ENCODE measurements at regions not wholly inside any gene's neighbourhood (a gene's known extent, or its start where the extent isn't known, plus 50 kb on each side); places are given as distances from the start of the nearest gene placed in this dataset.
"Not testable (repeated sequence)": the region's sequence is repeated elsewhere in the genome, so short reads cannot be mapped to it uniquely, and the experiment has no call there.

DNA sequence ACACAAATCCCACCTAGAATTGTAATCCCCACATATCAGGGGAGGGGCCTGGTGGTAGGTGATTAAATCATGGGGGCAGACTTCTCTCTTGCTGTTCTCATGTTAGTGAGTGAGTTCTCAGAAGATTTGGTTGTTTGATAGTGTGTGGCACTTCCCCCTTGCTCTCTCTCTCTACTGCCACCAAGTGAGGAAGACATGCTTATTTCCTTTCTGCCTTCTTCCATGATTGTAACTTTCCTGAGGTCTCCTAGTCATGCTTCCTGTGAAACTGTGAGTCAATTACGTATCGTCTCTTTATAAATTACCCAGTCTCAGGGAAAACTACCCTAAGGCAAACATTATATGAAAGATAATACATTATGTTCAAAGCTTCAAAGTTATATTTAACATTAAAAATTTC is 1297.5 kb upstream of the CITED2 start:
- DNase-seq (ENCODE audit: low read depth): no peak

DNA sequence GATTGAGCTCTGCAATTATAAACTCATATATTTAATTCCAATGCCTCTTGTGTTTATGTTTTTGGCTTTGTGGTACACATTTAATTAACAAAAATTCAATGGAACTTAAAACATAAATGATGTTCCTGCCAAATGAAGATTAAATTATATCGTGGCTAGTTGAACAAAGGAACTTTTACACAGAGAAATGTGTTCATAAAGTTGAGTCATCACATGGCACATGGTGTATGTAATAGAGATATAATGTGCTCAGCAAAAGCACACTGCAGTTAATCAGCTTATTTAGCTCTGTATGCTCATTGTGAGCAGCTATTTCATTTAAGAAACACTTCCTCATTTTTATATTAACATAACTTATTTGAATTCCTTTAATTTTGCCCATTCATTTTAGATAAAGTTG is 1295.6 kb upstream of the CITED2 start:
- DNase-seq (ENCODE audit: low read depth): no peak

DNA sequence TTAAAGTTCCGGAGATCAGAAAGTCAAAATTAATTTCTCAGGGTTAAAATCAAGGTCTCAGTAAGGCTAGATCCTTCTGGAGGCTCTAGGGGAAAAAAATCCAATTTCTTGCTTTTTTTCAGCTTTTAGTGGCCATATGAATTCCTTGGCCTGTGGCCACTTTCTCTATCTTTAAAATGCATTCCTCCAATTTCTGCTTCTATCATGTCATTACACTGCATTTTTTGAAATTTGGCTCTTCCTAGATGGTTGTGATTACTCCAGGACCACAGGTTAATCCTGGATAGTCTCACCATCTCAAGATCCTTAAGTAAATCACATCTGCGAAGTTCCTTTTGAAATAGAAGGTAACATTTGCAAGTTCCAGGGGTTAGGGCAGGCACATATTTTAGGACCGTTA is 1294.9 kb upstream of the CITED2 start:
- DNase-seq (ENCODE audit: low read depth): no peak

DNA sequence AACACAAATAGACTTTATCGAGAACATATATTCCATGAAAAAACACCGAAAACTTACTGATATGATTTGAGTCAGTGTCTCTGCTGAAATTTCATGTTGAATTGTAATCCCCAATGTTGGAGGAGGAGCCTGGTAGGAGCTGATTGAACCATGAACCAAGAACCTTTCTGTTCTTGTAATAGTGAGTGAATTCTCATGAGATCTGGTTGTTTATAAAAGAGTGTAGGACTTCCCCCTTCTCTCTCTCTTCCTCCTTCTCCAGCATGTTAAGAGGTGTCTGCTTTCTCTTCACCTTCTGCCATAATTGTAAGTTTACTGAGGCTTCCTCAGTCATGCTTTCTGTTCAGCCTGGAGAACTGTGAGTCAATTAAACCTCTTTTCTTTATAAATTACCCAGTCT is 1289.3 kb upstream of the CITED2 start:
- DNase-seq (ENCODE audit: low read depth): no peak

DNA sequence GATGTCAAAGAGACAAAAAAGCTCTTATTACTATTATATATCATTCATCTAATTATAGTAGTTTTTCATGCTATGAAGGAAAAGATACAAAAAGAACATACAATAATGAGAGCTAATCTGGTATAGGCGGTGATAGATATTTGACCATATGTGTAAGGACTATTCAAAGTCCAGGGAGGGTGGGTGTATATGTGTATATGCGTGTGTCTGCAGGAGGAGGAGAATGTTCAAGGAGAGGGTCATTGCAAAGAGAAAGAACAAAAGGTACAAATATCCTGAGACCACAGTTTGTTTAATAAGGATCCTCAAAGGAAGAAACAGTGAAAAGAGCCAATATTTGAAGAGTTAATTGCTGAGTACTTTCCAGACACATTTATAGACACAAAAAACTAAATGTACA is 1288.6 kb upstream of the CITED2 start:
- DNase-seq (ENCODE audit: low read depth): no peak

DNA sequence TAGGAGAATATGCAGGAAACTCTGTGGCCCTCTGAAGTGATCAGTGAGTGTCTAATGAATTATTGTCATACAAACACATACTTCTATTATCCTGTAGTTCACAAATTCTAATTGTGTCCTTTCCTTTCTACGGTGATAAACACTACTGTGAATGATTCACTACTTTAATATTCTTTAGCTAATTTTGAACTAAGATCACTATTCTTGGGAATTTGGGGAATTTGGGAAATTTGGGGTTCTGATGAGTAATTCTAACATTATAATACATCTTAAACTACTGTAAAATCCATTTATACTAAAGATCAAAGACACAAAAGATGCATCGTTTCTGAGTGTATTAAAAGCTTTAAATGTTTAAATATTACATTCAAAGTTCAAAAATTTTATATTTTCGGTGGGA is 1287.2 kb upstream of the CITED2 start:
- no peak for DNase-seq (ENCODE audit: low read depth)

DNA sequence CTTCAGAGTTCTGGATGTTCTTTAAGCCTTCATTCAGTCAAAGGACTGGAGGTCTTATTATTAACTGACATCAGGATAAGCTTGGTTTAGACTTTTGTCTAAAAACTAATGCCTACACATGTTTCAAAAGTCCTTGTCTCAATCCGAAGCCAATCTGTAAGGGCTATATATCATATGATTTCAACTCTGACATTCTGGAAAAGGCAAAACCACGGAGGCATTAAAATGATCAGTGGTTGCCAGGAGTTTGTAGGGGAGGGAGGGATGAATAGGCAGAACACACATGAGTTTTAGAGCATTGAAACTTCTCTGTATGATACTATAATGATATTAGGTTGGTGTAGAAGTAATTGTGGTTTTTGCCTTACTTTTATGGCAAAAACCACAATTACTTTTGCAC is 1285.8 kb upstream of the CITED2 start:
- no peak for DNase-seq (ENCODE audit: low read depth)

DNA sequence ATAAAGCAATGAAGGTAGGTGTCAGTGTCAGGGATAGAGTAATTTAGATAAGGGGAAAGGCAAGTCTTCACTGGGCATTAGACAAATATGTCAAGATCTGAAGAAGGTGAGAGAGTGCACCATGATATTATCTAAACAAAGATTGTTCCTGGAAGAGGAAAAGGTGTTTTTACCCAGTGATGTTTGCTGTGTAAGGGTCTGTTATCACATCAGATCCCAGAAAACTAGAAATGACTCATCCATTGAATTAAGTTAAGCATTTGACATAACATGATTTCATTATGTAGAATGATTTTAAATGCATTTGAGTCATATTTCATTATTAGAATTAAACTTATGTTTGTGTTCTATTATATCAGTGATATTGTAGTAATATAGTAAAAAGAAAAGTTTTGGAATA is 1279.5 kb upstream of the CITED2 start:
- DNase-seq (ENCODE audit: low read depth): no peak

DNA sequence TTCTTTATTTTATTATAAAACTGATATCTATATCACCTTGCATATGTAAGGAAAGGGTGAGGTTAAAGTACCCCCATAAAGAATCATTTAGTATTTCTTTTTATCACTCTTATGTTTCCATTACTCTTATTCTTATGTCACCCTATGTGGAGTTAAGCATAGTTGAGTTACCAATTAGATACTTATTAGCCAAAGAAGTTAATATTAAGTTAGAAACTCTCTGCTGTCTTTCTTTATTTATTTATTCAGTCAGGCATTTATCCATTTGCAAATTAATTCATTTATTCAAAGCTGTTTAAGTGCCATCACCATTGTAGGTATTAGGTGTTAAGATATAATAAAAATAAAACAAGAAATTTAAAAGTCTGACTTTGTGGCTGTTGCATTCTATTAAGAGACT is 1279.1 kb upstream of the CITED2 start:
- DNase-seq (ENCODE audit: low read depth): no peak

DNA sequence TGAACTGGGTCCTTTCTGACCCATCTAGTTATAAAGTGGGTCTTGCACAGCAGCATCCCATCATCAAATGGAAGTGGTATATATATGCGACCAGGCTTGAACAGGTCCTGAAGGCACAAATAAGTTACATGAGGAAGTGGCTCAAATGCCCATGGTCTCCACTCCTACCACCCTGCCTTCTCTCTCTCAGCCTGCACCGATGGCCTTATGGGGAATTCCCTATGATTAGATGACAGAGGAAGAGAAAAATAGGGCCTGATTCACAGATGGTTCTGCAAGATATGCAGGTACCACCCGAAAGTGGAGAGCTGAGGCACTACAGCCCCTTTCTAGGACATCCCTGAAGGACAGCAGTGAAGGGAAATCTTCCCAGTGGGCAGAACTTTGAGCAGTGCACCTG is 1275.1 kb upstream of the CITED2 start:
- not testable (repeated sequence) for DNase-seq (ENCODE audit: low read depth)

DNA sequence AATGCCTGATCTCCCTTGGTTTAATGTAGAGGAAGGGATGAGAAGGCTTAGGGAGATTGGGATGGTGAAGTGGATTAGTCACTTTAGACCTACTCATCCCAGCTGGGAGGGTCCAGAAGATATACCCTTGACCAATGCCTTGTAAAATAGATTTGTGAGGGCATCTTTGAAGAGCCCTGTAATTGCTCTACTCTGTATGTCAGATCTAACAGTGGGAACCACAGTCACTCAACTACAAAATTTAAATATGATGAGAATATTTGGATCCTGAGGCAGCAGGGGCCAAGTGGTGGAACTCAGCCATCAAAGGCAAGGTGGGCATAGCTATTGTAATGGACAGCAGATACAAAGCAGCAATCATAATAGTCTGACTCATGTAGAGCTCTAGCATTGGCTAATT is 1272.9 kb upstream of the CITED2 start:
- not testable (repeated sequence) for DNase-seq (ENCODE audit: low read depth)

DNA sequence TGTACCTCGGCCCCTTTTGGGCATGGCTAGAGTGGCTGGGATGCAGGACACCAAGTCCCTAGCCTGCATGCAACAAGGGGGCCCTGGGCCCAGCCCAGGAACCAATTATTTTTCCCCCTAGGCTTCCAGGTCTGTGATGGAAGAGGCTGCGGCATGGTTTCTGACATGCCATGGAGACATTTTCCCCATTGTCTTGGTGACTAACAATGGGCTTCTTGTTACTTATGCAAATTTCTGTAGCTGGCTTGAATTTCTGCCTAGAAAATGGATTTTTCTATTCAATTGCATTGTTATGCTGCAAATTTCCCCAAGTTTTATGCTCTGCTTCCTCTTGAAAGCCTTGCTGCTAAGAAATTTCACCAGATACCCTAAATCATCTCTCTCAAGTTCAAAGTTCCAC is 1269.6 kb upstream of the CITED2 start:
- no peak for DNase-seq (ENCODE audit: low read depth)

DNA sequence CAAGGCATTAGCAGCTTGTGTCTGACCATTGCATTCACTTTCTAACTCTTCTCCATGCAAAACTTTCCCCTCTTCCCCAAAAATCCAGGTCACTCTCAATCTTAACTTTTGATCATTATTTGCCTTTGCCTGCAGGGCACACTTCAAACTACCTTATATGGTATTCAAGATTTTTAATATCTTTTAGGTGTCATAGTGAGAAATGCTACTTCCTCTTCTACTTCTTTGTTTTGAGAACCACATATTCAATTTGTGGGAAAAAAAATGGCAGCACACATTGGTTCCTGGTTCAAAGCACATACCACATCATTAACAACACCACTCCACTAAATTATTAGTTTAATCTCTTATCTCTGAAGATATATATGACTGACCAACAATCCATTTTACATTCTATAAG is 1267.0 kb upstream of the CITED2 start:
- DNase-seq (ENCODE audit: low read depth): no peak

DNA sequence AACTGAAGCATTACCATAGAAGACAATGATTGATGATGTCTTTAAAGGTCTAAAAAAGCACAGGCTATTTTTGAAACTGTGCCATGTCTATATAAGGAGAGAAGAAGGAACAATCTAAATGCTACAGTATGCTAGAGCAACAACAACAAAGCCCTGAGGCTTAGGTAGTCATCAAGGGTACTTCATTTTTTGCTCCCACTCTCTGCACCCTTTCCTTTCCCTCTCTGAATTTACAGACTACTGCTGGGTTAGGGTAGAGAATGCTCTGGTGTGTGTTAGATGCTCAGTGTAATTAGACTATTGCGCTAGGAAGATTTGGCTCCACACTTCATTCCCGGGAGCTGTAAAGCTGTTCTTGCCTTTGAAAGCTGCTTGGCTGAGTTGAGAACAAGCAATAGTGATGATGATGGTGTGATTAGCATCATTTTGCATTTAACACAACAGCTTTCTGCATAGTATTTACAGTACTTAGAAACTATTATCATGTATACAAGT is 1262.5 kb upstream of the CITED2 start:
- no peak for DNase-seq (ENCODE audit: low read depth)

DNA sequence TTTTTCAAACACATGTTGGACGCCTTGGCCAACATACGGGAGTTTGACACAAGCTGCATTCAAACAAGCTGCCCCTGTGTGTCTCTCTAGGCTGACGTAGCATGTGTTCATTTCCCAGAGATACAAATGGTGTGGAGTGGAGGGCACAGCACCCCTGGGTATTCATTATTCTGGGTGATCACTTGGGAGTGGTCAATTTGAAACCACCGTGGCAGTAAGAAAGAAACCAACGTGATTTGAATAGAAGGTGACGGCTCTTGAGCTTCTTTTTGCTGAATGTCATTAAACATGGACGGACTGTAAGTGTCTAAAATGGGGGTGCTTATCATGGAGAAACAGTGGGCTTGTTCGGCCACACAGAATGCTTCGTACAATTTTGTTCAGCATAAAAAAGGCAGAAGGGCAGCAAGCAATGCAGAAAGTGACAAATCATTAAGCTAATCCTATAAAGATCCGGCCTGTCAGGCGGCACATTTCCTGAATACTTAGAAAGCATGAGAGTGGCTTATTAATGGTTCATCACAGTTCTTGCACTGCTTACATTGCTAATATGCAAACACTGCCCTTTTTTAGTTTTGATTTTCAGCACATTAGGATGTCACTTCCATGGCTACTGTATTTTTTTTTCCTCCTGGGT is 1261.9 kb upstream of the CITED2 start:
- no peak for DNase-seq (ENCODE audit: low read depth)

DNA sequence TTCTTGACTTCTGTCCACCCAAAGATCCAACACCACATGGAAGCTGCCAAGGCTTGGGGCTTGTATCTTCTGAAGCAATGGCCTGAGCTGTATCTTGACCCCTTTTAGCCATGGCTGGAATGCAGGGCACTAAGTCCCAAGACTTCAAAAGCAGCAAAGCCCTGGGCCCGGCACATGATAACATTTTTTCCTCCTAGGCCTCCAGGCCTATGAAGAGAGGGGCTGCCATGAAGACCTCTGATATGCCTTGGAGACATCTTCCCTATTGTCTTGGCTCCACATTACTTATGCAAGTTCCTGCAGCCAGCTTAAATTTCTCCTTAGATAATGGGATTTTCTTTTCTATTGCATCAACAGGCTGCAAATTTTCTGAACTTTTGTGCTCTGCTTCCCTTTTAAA is 1252.6 kb upstream of the CITED2 start:
- DNase-seq (ENCODE audit: low read depth): no peak

DNA sequence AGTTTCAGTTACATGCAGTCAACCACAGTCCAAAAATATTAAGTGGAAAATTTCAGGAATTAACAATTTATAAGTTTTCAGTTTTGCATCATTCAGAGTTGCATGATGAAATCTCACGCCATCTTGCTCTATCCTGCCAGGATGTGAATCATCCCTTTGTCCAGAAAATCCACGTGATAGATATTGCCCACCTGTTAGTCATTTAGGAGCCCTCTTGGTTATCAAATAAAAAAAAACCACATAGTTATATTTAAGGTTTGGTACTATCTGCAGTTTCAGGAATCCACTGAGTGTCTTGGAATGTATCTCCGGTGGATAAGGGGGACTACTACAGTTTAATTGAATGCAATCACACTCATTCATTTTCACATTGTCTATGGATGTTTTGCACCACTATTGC is 1249.0 kb upstream of the CITED2 start:
- no peak for DNase-seq (ENCODE audit: low read depth)

DNA sequence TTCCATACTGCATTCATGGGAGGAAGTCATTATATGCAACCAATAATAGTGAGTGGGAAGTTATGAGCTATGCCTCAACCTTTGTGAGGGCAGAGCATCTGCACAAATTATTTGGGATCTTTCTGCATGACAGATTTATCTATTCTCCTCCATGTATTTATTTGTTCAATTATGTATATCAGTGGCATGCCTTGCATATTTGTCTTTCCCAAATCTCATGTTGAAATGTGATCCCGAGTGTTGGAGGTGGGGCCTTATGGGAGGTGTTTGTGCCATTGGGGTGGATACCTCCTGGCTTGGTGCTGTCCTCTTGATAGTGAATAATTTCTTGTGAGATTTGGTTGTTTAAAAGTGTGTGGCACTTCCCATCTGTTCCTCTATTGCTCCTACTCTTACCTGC is 1246.0 kb upstream of the CITED2 start:
- no peak for DNase-seq (ENCODE audit: low read depth)

DNA sequence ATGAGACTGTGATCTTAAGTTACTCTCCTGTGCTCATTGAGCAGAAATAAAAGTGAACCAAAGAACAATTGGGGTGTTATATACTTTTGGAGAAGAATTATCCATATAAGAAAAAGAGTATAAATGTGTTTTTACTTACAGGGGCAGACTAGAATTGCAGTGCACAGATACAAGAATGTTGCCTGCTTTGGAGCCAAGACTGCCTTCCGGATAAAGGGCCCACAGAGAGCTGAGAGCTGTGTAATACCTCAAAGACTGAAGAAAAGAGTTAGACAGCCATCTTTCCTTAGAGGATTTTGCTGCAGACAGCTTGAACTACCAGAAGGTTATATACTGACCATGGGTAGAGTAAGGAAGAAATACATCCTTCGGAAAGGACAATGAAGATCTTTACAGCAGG is 1235.5 kb upstream of the CITED2 start:
- DNase-seq (ENCODE audit: low read depth): peak; percentile 6

DNA sequence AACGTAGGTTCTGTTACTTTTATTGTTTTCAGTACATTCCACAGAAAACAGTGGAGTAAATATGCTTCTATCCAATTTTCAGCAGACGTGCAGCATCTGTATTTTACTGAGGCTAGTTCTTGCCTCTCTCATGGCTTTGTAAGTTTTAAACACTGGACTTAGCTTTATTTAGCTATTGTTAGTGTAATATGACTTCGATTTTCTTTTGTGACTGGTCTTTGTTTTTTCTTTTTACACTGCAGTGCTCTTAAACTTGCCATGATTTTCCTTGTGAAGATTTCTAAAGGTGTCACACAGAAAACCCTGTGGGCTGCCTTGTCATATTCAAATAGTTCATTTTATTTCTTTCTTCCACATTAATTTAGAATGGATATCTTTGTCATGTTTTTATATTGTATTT is 1234.9 kb upstream of the CITED2 start:
- no peak for DNase-seq (ENCODE audit: low read depth)

DNA sequence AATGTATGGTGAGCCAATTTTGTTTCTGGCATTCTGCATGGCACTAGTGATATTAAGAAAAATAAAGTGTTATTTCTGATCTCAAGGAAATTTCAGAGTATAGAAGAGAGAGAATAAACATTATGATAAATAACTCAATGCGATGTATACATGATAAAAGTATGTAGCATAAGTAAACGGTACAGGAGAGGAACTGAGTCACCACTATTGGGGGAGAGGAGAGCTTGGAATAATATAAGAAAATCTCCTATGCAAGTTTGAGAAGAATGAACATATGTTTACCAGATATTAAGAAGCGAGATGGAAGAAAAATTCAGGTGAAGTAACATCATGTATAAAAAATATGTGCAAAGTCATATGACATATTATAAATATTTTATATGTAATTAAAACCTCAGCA is 1230.3 kb upstream of the CITED2 start:
- no peak for DNase-seq (ENCODE audit: low read depth)

DNA sequence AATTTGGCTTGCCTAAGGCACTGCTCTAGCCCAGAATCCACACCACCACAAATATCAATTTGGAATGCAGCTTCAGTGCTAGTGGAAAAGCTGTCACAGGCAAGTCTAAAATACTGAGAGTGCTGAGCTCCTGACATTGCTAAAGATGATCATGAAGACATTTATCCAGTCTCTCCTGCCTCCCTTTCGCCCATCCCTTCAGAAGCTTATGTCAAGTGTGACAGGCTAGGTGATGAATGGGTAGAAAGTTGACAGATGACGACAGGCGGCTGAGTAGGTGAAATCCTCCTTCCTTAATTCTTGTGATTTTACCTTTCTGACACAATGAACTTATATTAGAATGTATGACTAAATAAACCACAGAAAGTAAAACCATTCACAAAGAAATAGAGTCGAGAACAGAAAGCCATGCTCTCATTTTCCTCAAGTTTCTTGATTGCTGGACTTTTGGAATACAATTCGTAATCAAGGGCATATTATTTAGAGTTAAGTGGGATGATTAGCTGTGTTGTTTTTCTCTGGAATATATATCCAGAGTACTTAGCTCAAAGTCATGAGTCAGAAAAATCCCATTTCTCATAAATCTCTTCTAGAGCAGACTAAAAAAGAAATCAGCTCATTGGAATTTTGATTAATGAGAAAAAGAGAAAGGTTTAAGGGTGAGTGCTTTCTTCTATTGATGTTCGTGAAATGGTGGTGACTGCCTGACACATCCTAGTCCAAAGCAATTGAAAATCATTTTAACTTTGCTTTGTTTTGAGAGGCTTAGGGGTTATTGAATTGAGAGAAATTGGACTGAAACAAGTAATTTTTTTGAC is 1228.2 kb upstream of the CITED2 start:
- DNase-seq (ENCODE audit: low read depth): no peak

DNA sequence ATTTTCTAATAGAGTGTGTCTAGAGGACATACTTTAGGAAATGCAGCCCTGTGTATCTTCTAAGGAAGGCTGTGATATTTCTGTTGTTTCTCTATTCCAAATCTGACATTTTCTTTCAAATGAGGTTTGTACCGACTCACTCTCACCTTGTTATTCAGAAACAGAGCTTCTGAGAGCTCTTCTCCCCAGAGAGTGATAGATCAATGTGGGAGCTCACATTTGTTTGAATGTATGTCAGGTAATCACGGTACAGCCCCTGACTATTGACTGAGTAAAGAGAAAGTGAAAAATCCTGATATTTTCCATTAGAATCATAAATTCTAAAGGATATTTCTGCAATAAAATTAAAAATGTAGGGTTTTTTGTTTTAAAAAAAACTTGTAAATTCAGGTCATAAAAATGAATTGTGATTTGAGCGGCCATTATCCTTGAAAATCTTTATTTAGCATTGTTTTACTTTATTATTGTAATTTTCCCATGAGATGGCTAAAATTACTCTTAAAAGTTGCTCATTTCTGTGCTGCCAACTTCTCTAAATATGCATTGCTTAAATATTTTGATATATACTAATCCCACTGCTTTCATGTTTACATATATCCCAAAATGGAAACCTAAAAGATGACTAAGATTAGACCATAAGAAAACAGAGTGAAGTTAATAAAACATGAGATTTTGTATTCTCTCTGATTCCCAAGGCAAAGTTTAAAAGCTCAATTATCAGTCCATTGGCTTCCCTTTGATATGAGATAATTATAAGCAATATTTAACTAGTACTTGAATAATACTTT is 1226.8 kb upstream of the CITED2 start:
- DNase-seq (ENCODE audit: low read depth): no peak

Measured in forelimb muscle (tissue), 1 donor.